H1 (cell line): ENCODE measurements at regions not wholly inside any gene's neighbourhood (a gene's known extent, or its start where the extent isn't known, plus 50 kb on each side); places are given as distances from the start of the nearest gene placed in this dataset.

Source experiments
- CTCF ChIA-PET: fragments of 300-600 bp; sonication (Branson Sonifier 250); formaldehyde crosslinking; loops from one replicate; lab custom pipeline; 2021; ENCODE audit not compliant: partially characterized antibody; lab: Charles Lee
- POLR2A ChIA-PET: fragments of 300-600 bp; sonication (Branson Sonifier 250); formaldehyde crosslinking; loops from one replicate; lab custom pipeline; 2021; ENCODE audit warnings: inconsistent platforms; ENCODE audit not compliant: partially characterized antibody; lab: Charles Lee
- DNase-seq, 2 experiments: peaks; one replicate each; pipeline versions ENCODE4 v3.0.0 to v3.0.0-alpha.2; 2010 to 2022; ENCODE audit warnings: low spot score in 2 of 2, low read depth in 1 of 2, mixed read lengths in 1 of 2
- FAIRE-seq: peaks from 2 replicates; lab custom pipeline; 2011; peaks lifted over from hg19 to GRCh38; lab: Jason Lieb, UNC
- H2AFZ ChIP-seq: 2 replicates; pipeline ENCODE4 v1.8.1; 2012; ENCODE audit warnings: low read length, inconsistent platforms
- H2AK5ac ChIP-seq: 2 replicates; pipeline ENCODE4 v1.6.1; 2013; ENCODE audit warnings: low read depth, low read length
- H2BK120ac ChIP-seq: replicated peaks from 2 replicates; pipeline ENCODE3; 2013; ENCODE audit warnings: low read depth, low read length, inconsistent platforms
- H2BK12ac ChIP-seq: 2 replicates; pipeline ENCODE4 v1.6.1; 2013; ENCODE audit warnings: low read depth, low read length
- H2BK15ac ChIP-seq: 2 replicates; pipeline ENCODE4 v1.6.1; 2013; ENCODE audit warnings: low read length
- H2BK20ac ChIP-seq: 2 replicates; pipeline ENCODE4 v1.6.1; 2013; ENCODE audit warnings: low read length
- H2BK5ac ChIP-seq: 2 replicates; pipeline ENCODE4 v1.6.1; 2013; ENCODE audit warnings: low read depth, low read length
- H3K14ac ChIP-seq: 2 replicates; pipeline ENCODE4 v1.6.1; 2013; ENCODE audit warnings: inconsistent platforms; ENCODE audit not compliant: insufficient read length
- H3K18ac ChIP-seq: 2 replicates; pipeline ENCODE4 v1.6.1; 2013; ENCODE audit warnings: low read length; ENCODE audit errors: extremely low read depth
- H3K23ac ChIP-seq: 2 replicates; pipeline ENCODE4 v1.6.1; 2013; ENCODE audit warnings: inconsistent platforms; ENCODE audit not compliant: insufficient read length
- H3K23me2 ChIP-seq: 2 replicates; pipeline ENCODE4 v1.6.1; 2013; ENCODE audit warnings: low read depth, low read length
- H3K27ac ChIP-seq: 2 replicates; pipeline ENCODE4 v1.6.1; 2011; ENCODE audit warnings: low read depth, low read length, inconsistent platforms
- H3K27me3 ChIP-seq, 4 experiments: replicated peaks in 1 of 4; 1 replicate in 1 of 4; 2 replicates in 3 of 4; pipeline versions ENCODE4 v1.6.1 to v1.8.1; 2011 to 2013; ENCODE audit warnings: low read length in 3 of 4, mild to moderate bottlenecking in 3 of 4, inconsistent platforms in 2 of 4, mixed read lengths in 2 of 4, moderate library complexity in 1 of 4; ENCODE audit not compliant: control insufficient read depth in 3 of 4, insufficient read depth in 3 of 4; ENCODE audit errors: extremely low read depth in 1 of 4
- H3K36me3 ChIP-seq, 4 experiments: 2 replicates each; pipeline versions ENCODE4 v1.6.1 to v1.8.1; 2011 to 2013; ENCODE audit warnings: mild to moderate bottlenecking in 4 of 4, low read length in 3 of 4, moderate library complexity in 2 of 4, control low read depth in 1 of 4, inconsistent platforms in 1 of 4; ENCODE audit not compliant: insufficient read depth in 4 of 4, control insufficient read depth in 2 of 4
- H3K4ac ChIP-seq: replicated peaks from 2 replicates; pipeline ENCODE3; 2013; ENCODE audit warnings: low read length, low read depth, mixed read lengths, inconsistent platforms; ENCODE audit not compliant: insufficient read length
- H3K4me1 ChIP-seq, 4 experiments: replicated peaks in 1 of 4; 1 replicate in 1 of 4; 2 replicates in 3 of 4; pipeline versions ENCODE4 v1.6.1 to v1.8.1; 2011 to 2013; ENCODE audit warnings: low read length in 3 of 4, inconsistent platforms in 2 of 4, mixed read lengths in 1 of 4; ENCODE audit not compliant: insufficient read depth in 4 of 4, control insufficient read depth in 3 of 4
- H3K4me2 ChIP-seq, 2 experiments: 2 replicates each; pipeline versions ENCODE4 v1.6.1 to v1.8.1; 2011 to 2013; ENCODE audit warnings: low read depth in 2 of 2, low read length in 2 of 2, control low read depth in 1 of 2, inconsistent platforms in 1 of 2, mild to moderate bottlenecking in 1 of 2; ENCODE audit not compliant: insufficient read depth in 1 of 2
- H3K4me3 ChIP-seq, 4 experiments: fragments of 200-600, 300-600 bp in 1 of 4; sonication (generic), shearing (Covaris generic), sonication (Bioruptor Twin) in 1 of 4; 2 replicates each; pipeline versions ENCODE4 v1.5.1 to v1.8.1; 2011 to 2016; ENCODE audit warnings: low read length in 4 of 4, low read depth in 3 of 4, control low read depth in 2 of 4, inconsistent platforms in 2 of 4, mild to moderate bottlenecking in 2 of 4, mixed read lengths in 1 of 4, moderate library complexity in 1 of 4; ENCODE audit not compliant: insufficient read depth in 2 of 4; ENCODE audit errors: extremely low read depth in 1 of 4
- H3K56ac ChIP-seq: replicated peaks from 2 replicates; pipeline ENCODE3; 2013; ENCODE audit warnings: low read depth, mild to moderate bottlenecking, mixed read lengths, low read length, inconsistent platforms; ENCODE audit not compliant: insufficient read length
- H3K79me1 ChIP-seq: 2 replicates; pipeline ENCODE4 v1.6.1; 2013; ENCODE audit warnings: low read depth, low read length, control low read depth
- H3K79me2 ChIP-seq, 2 experiments: 2 replicates each; pipeline versions ENCODE4 v1.6.1 to v1.8.1; 2012 to 2013; ENCODE audit warnings: low read length in 2 of 2, mild to moderate bottlenecking in 2 of 2, inconsistent platforms in 1 of 2; ENCODE audit not compliant: insufficient read depth in 2 of 2, control insufficient read depth in 1 of 2
- H3K9ac ChIP-seq, 4 experiments: replicated peaks in 1 of 4; 1 replicate in 1 of 4; 2 replicates in 3 of 4; pipeline versions ENCODE4 v1.6.1 to v1.8.1; 2011 to 2013; ENCODE audit warnings: low read depth in 3 of 4, low read length in 3 of 4, control low read depth in 2 of 4, mild to moderate bottlenecking in 2 of 4, moderate library complexity in 2 of 4, inconsistent platforms in 1 of 4; ENCODE audit errors: extremely low read depth in 1 of 4
- H3K9me3 ChIP-seq, 2 experiments: 2 replicates each; pipeline versions ENCODE4 v1.6.1 to v1.8.1; 2012 to 2013; ENCODE audit warnings: mild to moderate bottlenecking in 2 of 2, moderate library complexity in 2 of 2, control low read depth in 1 of 2, inconsistent platforms in 1 of 2, low read depth in 1 of 2, low read length in 1 of 2, mixed read lengths in 1 of 2; ENCODE audit not compliant: insufficient read depth in 2 of 2
- H4K20me1 ChIP-seq, 2 experiments: replicated peaks in 1 of 2; 2 replicates each; pipeline versions ENCODE3 to v1.8.1; 2011 to 2013; ENCODE audit warnings: inconsistent platforms in 2 of 2, low read length in 2 of 2, mild to moderate bottlenecking in 1 of 2; ENCODE audit not compliant: insufficient read depth in 2 of 2, control insufficient read depth in 1 of 2
- H4K5ac ChIP-seq: 2 replicates; pipeline ENCODE4 v1.6.1; 2013; ENCODE audit warnings: low read length, low read depth, mixed read lengths, inconsistent platforms; ENCODE audit not compliant: insufficient read length
- H4K8ac ChIP-seq: 2 replicates; pipeline ENCODE4 v1.8.0; 2013; ENCODE audit warnings: mild to moderate bottlenecking, moderate library complexity, low read length, inconsistent platforms; ENCODE audit not compliant: insufficient read depth; ENCODE audit errors: extremely low read depth
- H4K91ac ChIP-seq: replicated peaks from 2 replicates; pipeline ENCODE3; 2013; ENCODE audit warnings: low read length, mixed read lengths, inconsistent platforms; ENCODE audit not compliant: insufficient read length
- ATF2 ChIP-seq: IDR thresholded peaks from 2 replicates; pipeline ENCODE4 v1.6.1; 2012; ENCODE audit warnings: low read length, inconsistent platforms
- BRCA1 ChIP-seq: IDR thresholded peaks from 2 replicates; pipeline ENCODE4 v1.6.1; 2012; ENCODE audit warnings: low read depth, low read length, improper control_type of control experiment
- EGR1 ChIP-seq: IDR thresholded peaks from 2 replicates; pipeline ENCODE4 v1.6.1; 2011; ENCODE audit warnings: low read depth, low read length, borderline replicate concordance
- GABPA ChIP-seq: IDR thresholded peaks from 2 replicates; pipeline ENCODE4 v1.6.1; 2011; ENCODE audit warnings: mild to moderate bottlenecking, low read length, moderate library complexity, borderline replicate concordance; ENCODE audit not compliant: insufficient read depth
- PHF8 ChIP-seq: fragments of 200-600 bp; sonication (generic); conservative IDR thresholded peaks from 2 replicates; pipeline ENCODE4 v1.7.1; 2012; ENCODE audit warnings: low read depth, mild to moderate bottlenecking, inconsistent platforms, low read length, moderate library complexity
- POLR2AphosphoS5 ChIP-seq: IDR thresholded peaks from 2 replicates; pipeline ENCODE4 v1.6.1; 2011; ENCODE audit warnings: low read depth, low read length
- RXRA ChIP-seq: IDR thresholded peaks from 2 replicates; pipeline ENCODE4 v1.6.1; 2011; ENCODE audit warnings: low read depth, mild to moderate bottlenecking, low read length, moderate library complexity; ENCODE audit not compliant: insufficient read depth
- SAP30 ChIP-seq: fragments of 300-600 bp; sonication (generic); IDR thresholded peaks from 2 replicates; pipeline ENCODE4 v1.7.1; 2012; ENCODE audit warnings: low read length, moderate library complexity, mild to moderate bottlenecking, inconsistent platforms; ENCODE audit not compliant: insufficient read depth, insufficient replicate concordance
- TAF1 ChIP-seq: IDR thresholded peaks from 2 replicates; pipeline ENCODE4 v1.6.1; 2011; ENCODE audit warnings: mild to moderate bottlenecking, low read depth, low read length
- TAF7 ChIP-seq: optimal IDR thresholded peaks from 2 replicates; pipeline ENCODE3; 2011; ENCODE audit warnings: low read depth, mild to moderate bottlenecking, inconsistent platforms, low read length, moderate library complexity, borderline replicate concordance
- YY1 ChIP-seq: IDR thresholded peaks from 2 replicates; pipeline ENCODE4 v1.6.1; 2011; ENCODE audit warnings: low read depth, mild to moderate bottlenecking, low read length
- WGBS, 2 experiments: shearing (Covaris generic) in 1 of 2; methylation state at CpG; one replicate each; pipeline versions ENCODE4 v1.1.6 to v1.1.7; 2013 to 2015; ENCODE audit warnings: low lambda C conversion rate in 2 of 2, mixed read lengths in 2 of 2, inconsistent platforms in 1 of 2, low coverage in 1 of 2, missing lambda C conversion rate in 1 of 2; ENCODE audit not compliant: insufficient replicate concordance in 2 of 2, insufficient coverage in 1 of 2, insufficient read length in 1 of 2; ENCODE audit errors: extremely low coverage in 1 of 2, missing lambda C conversion rate in 1 of 2; 5-methylcytosine and 5-hydroxymethylcytosine counted together

- Histone ChIP-seq H3K23ac (no peak overlapping the region), H2BK5ac (no peak overlapping the region; the same call in 1 of the 2 replicates), H2BK120ac (no peak overlapping the region), H3K4me2 (no peak overlapping the region), H3K27me3 (no peaks in the 10 kb centered on the region), H3K4me1 (peaks cover 0 to 9% (median 3%) of the 10 kb centered on the region in 4 experiments; a peak in 2 of 7 replicates), H2BK20ac (no peak overlapping the region), H3K18ac (no peak overlapping the region), H3K27ac (no peak overlapping the region), H3K36me3 (no peaks in the 10 kb centered on the region), H4K8ac (no peak overlapping the region), H3K4ac (no peak overlapping the region), H3K14ac (no peak overlapping the region), H3K79me2 (no peaks in the 10 kb centered on the region), H4K5ac (no peak overlapping the region), H2AK5ac (no peak overlapping the region), H3K9ac (no peak overlapping the region), H2AFZ (no peak overlapping the region), H3K23me2 (no peaks in the 10 kb centered on the region), H3K56ac (no peak overlapping the region), H3K4me3 (no peak overlapping the region), H3K79me1 (no peaks in the 10 kb centered on the region), H4K20me1 (no peaks in the 10 kb centered on the region), H2BK12ac (no peak overlapping the region), H3K9me3 (no peaks in the 10 kb centered on the region), H2BK15ac (no peak overlapping the region), H4K91ac (no peak overlapping the region)
- ChIA-PET CTCF (interaction anchor here (1.0 to 1.7 kb wide), 5 partner anchors 11 to 69 kb away, joined by 3 to 4 read pairs (median 3); no protein-coding TSS in a partner anchor), POLR2A (no interaction called here)
- WGBS, 2 experiments, result 61% methylated on average over 4 of the region's 4 CpGs; no CpG with 5 or more reads in 1 of the 2 experiments
- DNase-seq (no peak), FAIRE-seq (no peak)
- TF ChIP-seq SAP30 (no peak), YY1 (no peak), GABPA (no peak), BRCA1 (no peak), TAF7 (no peak), RXRA (no peak), EGR1 (no peak), POLR2AphosphoS5 (no peak), TAF1 (no peak), ATF2 (no peak), PHF8 (no peak)
Observed at GRCh38 chr4:137609718-137610430, 77.6 kb upstream of the PCDH18 start.
